GM13977 (cell line): ENCODE measurements at regions not wholly inside any gene's neighbourhood (a gene's known extent, or its start where the extent isn't known, plus 50 kb on each side); places are given as distances from the start of the nearest gene placed in this dataset.

Source experiments
- DNase-seq: peaks from one replicate; pipeline ENCODE4 v3.0.0; 2012; ENCODE audit warnings: low spot score
- in situ Hi-C: fragments of 300-500 bp; cut with MboI; formaldehyde crosslinking; loops from one replicate; pipeline ENCODE4 v1.12.0; 2022; ENCODE audit warnings: low sequenced_read_pairs, low pct_unique_long_range_greater_than_20kb, mixed read lengths, inconsistent platforms; ENCODE audit not compliant: unreplicated experiment
- TF ChIP-seq, protein P1 (sequence below): IDR thresholded peaks from 2 replicates; pipeline ENCODE4 v1.5.1; 2012; ENCODE audit warnings: mild to moderate bottlenecking, control low read depth; ENCODE audit not compliant: insufficient read depth; ENCODE audit errors: extremely low read depth, missing control alignments

DNA sequence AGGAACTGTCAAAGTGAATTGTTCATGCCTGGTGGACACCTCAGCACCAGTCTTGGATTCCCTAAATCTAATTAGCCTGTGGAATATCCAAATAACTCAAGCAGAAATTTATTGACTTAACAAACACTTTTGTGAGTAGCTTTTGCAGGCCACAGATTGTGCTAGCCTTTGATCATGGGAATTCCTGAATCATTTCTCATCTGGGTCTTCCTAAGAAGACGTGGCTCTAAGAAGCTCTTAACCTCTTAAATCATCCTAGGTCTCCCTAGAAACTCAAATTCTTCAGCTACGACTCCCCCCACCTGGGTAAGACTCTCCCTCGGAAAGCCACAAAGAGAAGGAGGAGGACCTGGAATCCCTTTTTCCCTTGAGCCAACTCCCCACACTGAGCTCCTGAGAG, 53.8 kb upstream of the PSEN2 start:
- in situ Hi-C loops = no loop called here
- TF ChIP-seq, protein P1, sequence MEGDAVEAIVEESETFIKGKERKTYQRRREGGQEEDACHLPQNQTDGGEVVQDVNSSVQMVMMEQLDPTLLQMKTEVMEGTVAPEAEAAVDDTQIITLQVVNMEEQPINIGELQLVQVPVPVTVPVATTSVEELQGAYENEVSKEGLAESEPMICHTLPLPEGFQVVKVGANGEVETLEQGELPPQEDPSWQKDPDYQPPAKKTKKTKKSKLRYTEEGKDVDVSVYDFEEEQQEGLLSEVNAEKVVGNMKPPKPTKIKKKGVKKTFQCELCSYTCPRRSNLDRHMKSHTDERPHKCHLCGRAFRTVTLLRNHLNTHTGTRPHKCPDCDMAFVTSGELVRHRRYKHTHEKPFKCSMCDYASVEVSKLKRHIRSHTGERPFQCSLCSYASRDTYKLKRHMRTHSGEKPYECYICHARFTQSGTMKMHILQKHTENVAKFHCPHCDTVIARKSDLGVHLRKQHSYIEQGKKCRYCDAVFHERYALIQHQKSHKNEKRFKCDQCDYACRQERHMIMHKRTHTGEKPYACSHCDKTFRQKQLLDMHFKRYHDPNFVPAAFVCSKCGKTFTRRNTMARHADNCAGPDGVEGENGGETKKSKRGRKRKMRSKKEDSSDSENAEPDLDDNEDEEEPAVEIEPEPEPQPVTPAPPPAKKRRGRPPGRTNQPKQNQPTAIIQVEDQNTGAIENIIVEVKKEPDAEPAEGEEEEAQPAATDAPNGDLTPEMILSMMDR = no peak
- no peak for DNase-seq

DNA sequence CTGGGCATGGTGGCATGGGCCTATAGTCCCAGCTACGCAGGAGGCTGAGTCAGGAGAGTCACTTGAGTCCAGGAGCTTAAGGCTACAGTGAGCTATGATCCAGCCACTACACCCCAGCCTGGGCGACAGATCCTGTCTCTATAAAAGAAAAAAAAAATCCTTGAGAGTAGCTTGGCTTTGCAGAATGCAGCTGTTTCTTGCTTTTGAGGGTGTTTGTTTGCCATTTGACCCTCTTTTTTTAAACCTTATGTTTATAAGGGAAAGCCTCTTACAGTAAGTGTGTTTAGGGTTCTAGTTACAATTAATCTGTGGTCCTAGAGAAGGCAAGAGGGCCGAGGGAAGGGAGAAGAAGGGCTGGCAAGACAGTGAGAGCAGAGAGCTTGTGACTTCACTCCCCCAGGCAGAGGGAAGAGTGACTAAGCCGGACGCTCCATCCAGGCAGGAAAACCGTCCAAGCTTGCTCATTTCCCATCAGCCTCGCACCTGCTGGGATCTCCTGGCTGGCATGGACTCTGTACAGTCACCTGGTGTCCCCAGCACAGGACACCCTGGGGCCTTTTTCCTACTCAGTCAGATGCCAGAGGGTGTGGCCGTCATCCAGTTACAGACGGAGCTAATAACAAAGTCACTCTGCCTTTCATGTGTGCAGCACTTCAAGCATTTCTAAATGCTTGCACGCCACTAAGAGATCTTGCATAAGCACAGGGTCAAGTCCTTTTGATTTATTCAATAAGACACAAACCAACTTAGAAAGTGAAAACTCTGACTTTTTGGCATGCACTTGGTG, 55.5 kb upstream of the PSEN2 start:
- TF ChIP-seq, protein P1 = no peak

DNA sequence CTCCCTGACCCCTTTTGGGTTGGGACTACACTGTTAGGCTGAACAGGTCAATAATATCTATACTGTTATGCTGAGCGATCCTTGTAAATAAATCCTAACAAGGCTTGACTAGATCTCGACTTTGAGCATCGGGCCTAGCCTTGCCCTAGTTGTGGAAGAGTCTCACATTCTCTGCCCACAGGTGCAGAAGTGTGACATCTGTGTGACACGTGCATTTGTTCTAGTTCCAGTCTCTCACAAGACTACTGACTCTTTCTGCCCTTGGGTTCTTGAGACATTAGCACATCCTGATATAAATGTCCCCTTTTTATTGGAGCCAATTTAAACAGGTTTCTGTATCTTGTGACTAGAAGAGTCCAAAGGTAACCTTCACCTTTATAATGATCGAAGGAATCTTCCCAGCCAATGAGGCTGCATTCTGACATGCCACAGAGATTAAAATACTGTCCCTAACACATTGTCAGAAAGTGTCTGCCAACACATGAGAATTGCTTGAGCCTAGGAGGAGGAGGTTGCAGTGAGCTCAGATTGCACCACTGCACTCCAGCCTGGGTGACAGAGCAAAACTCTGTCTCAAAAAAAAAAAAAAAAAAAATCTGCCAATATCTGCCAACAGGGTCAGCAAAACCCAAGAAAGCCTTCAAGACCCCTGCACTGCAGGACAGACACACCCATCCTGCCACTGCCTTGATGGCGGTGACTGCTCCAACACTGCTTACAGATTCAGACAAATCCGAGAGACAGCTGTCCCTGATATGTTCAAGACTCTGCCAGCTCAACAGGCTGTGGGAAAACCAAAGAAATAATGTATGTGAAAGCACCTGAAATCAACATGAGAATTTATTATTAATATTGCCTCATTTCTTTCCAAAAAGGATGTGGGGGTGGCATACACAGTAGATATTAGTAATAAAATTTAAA, 56.5 kb upstream of the PSEN2 start:
- no peak for DNase-seq
- TF ChIP-seq, protein P1 = no peak
- in situ Hi-C loops = no loop called here

More for the DNA sequence above, 55.5 kb upstream of the PSEN2 start:
- in situ Hi-C loops = no loop called here
- no peak for DNase-seq

DNA sequence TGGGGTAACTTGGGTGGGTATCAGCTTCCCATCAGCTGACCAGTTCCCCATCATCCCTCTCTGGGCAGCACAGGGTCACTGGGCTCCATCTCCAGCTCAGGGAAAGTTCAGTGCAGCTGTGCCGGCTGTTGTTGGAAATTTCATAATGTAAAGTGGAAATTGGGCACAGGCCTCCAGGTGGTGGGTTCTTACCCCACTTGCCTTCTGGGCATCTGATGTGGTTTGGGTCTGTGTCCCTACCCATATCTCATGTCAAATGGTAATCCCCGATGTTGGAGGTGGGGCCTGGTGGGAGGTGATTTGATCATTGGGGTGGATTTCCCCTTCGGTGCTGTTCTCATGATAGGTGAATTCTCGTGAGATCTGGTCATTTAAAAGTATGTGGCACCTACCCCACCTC, 59.7 kb upstream of the PSEN2 start:
- no peak for DNase-seq

DNA sequence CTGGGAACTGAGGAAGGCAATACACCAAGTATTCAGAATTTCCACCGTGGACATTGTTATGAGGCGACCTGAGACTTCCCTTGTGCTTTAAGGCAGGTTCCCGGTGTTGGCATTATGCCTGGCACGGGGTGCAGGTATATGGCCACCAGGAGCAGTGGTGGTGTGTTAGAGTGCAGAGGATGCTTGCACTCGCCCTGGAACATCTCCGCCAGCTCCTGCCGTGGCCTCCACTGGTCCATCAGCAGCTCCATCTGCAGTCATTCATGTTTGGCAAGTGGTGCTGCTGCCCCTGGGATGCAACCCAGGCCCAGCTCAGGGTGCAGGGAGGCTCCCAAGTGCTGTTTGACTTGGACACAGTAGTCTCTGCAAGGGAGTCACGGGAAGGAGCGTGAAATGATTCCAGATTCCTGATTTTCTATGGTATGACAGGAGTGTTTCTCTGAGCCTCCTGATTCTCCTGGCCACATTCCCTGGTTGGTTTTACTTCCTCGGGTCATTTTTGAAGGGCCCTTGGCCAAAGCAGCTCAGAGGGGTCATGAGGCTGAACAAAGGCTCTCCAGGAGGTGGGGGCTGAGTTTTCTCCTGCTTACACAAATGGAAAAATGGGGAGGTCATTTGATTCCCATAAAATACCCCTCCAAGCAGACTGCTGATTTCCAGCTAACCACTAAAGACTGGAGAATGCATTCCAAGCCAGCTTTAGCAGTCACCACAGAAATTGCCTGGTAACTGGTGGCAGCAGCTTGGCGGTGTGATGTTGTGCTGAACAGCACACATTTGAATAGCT, 60.4 kb upstream of the PSEN2 start:
- TF ChIP-seq, protein P1 = no peak
- no peak for DNase-seq
- in situ Hi-C loops = no loop called here

More for the DNA sequence above, 59.7 kb upstream of the PSEN2 start:
- in situ Hi-C loops = no loop called here
- TF ChIP-seq, protein P1 = no peak

DNA sequence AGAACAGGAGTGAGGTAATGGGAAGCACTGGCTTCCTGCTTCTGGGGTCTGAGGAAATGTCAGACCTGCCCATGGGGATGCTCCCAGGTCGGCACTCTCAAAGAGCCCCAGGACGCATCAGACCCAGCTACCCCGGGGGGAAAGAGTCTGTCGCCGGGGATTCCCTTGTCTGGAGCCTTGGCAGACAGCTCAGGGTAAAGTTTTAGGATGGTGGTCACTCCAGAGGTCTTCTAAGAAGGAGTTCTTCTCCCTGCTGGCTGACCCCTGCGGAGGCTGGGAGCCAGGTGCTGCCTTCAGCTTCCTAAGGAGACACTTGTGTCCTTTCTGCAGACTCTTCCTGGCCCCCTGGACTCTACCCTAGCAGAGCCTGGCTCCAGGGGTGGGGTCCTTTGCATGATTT, 61.9 kb upstream of the PSEN2 start:
- TF ChIP-seq, protein P1 = no peak
- no peak for DNase-seq
- in situ Hi-C loops = no loop called here
